GM21717 (cell line): ENCODE measurements at regions not wholly inside any gene's neighbourhood (a gene's known extent, or its start where the extent isn't known, plus 50 kb on each side); places are given as distances from the start of the nearest gene placed in this dataset.
"Not testable (repeated sequence)": the region's sequence is repeated elsewhere in the genome, so short reads cannot be mapped to it uniquely, and the experiment has no call there.

Experiments used
- ATAC-seq: cut with Tn5 transposase; IDR thresholded peaks from one replicate; pipeline ENCODE4 v1.9.1; 2021; ENCODE audit warnings: mild to moderate bottlenecking, moderate library complexity; ENCODE audit not compliant: unreplicated experiment

DNA sequence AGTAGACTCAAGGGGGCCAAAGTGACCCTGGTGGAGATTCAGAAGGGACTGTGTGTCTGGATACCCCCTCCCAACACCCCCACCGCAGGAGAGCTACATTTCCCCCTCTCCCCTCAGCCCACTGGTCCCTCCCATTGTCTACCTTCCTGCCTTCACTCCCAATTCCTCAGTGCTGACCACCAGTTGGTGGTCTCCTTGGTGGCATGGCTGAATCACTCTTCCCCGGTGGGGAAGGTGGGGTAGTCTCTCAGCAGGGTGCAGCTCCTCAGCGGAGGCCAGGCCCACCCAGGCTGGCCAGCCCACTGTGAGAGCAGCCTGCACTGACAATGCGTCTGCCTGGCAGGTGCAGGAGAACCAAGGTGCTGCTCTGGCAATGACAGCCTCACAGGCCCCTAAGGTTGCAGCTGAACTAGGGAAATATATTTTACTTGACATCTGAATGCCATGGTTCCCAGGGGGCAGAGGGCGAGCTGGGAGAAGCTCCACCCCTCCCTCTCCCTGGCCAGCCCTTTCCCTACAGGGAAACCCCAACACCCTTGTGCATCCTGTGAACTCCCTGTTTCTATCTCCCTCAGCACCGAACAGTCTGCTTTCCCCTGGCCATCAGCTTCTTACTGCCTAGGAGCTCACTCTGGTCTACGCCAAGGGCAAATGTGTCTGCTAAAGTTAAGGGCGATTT is 62.6 kb upstream of the PAX8 start:
- ATAC-seq, result no peak

DNA sequence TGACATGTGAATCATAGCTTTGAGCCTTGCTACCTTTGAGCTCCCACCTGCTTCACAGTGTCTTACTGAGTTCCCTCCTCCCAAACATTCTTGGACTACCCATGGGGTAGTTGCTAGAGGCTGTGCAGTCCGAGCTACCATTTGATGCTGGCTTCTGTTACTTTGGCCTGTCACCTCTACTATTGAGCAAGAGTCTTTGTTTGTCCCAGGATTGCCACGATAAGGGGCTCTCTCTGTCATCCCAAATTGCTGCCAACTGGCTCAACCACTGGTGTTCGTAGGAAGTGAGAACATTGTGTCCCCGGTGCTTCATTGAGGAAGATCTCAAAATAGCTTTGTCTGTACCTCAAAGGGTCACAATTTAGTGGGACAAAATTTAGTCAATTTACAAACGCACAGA is 59.1 kb upstream of the PAX8 start:
- no peak for ATAC-seq

GRCh38 chr2:113336040-113336439 is 57.3 kb upstream of the PAX8 start:
- not testable (repeated sequence) for ATAC-seq

- ATAC-seq, result no peak
Measured at GRCh38 chr2:113334147-113334546, 55.4 kb upstream of the PAX8 start.

DNA sequence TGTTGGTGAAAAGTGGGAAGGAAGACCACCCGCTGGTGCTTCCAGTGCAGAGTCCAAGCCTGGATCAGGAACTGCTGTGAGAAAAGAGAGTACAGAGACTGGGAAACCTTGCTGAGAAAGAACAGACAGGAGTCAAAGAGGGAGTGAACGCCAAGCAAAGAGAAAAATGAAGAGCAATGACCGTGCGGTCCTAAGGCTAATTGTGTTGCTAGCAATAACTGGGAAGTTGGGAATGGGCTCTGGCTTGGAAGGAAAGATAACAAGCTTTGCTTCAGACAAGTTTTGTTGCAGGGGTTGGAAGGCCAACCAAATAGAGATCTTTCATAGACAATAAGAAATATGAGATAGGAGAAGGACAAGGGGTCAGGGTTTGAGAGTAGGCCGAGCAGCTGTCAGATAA is 55.0 kb upstream of the PAX8 start:
- not testable (repeated sequence) for ATAC-seq

DNA sequence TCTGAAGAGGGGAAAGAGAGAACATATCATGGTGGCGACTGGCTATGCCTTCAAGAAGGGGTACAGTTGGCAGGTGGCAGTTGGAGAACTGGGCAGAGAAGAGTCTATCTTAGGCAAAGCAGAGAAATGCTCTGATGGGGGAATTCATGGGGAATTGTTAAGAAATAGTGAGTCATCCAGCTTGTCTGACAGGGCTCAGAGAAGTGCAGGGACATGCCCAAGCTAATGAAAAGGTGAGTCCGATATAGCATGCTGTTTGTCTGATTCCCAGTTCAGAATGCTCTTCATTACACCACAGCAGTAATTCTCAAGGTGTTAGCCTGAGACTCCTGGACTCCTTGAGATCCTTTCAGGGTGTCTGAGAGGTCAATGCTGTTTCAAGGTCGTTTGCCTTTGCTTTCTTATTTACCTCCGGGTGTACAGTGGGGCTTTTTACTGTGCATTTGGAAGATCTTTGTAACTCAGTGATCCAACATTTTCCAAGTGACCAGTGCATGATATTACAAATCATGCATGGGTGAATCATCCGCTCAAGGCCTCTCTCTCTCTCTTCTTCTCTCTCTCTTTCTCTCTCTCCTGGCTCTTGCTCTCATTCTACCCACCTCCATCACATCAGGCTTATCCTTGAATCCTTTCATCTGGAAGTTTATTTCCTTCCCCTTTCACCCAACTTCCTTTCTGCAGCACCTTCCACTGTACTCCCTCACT is 51.5 kb upstream of the PAX8 start:
- ATAC-seq, result not testable (repeated sequence)

DNA sequence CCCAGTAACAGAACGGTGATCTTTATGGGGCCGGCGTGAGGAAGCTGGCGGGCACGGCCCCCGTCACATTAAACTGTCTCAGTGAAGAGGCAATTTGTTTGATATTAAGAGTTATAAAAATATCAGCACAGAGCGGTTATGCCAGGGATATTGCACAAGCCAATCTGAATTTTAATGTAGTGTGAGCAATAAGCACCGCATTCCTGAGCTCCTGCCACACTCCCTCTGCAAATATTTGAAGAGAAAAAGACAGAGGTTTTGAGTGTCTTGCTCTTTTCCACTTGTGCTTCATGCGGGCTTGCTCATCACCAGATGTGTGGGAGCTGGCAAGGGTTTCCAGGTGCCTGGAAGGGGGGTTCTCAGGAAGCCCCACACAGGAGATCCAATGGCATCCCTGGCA is 50.3 kb upstream of the PAX8 start:
- ATAC-seq, result not testable (repeated sequence)

- ATAC-seq, result not testable (repeated sequence)
Measured at GRCh38 chr2:113328572-113328971, 49.9 kb upstream of the PAX8 start.
